ENCODE measurements at regions not wholly inside any gene's neighbourhood (a gene's known extent, or its start where the extent isn't known, plus 50 kb on each side); places are given as distances from the start of the nearest gene placed in this dataset.

DNA sequence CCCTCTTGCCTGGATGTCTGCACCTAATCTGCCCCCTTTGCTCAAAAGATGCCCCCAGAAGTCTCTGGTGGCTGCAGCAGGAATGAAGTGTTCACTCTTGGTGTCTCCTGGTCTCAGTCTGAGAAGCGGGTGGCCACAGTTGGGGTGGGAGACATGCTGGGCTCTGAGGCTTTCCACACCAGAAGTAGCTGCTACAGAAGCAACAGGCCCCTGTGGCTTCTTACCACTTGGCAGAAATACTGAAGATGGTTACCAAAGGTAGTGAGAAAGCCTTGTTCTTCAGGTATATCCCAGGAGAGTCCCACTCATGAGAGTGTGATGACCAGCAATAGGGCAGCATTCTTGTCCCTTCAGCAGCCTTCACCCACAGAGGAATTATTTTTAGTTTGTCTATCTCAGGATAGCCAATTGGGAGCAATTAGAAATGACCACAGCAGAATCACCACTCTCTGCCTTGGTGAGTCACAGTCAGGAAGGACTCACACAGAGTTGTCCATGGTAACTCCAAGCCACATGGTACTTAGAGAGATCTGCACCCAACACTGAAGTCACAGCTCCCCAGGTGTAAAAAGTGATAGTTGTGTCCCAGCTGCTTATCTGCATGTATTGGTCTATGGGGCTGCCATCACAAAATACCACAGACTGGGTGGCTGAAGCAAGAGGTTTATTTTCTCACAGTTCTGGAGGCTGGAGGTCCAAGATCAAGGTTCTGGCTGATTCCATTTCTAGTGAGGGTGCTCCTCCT lies 169.8 kb upstream of the ID2 start:
- H3K9ac ChIP-seq: no peak overlapping the region
- H2AFZ ChIP-seq: no peak overlapping the region
- H3K4me3 ChIP-seq (ENCODE audit: low read depth, low read length): no peak overlapping the region
- no peaks in the 10 kb centered on the region for H3K36me3 ChIP-seq (ENCODE audit: control insufficient read depth, insufficient read depth, low read length)
- no peaks in the 10 kb centered on the region for H3K9me3 ChIP-seq (ENCODE audit: control insufficient read depth, low read length)
- peaks cover 41% of the 10 kb centered on the region for H3K79me2 ChIP-seq
- peak overlapping the region; percentile 96 for H3K27ac ChIP-seq
- peaks cover 83% of the 10 kb centered on the region for H3K4me1 ChIP-seq
- H3K4me2 ChIP-seq (ENCODE audit: low read length): no peak overlapping the region
- TF ChIP-seq, protein P1, sequence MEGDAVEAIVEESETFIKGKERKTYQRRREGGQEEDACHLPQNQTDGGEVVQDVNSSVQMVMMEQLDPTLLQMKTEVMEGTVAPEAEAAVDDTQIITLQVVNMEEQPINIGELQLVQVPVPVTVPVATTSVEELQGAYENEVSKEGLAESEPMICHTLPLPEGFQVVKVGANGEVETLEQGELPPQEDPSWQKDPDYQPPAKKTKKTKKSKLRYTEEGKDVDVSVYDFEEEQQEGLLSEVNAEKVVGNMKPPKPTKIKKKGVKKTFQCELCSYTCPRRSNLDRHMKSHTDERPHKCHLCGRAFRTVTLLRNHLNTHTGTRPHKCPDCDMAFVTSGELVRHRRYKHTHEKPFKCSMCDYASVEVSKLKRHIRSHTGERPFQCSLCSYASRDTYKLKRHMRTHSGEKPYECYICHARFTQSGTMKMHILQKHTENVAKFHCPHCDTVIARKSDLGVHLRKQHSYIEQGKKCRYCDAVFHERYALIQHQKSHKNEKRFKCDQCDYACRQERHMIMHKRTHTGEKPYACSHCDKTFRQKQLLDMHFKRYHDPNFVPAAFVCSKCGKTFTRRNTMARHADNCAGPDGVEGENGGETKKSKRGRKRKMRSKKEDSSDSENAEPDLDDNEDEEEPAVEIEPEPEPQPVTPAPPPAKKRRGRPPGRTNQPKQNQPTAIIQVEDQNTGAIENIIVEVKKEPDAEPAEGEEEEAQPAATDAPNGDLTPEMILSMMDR (IDR thresholded peaks at IDR 0.05): no peak
- no peaks in the 10 kb centered on the region for H3K27me3 ChIP-seq (ENCODE audit: control insufficient read depth, insufficient read depth, low read length)

- Histone ChIP-seq H3K27me3 (ENCODE audit: control insufficient read depth, insufficient read depth, low read length) (no peaks in the 10 kb centered on the region), H3K27ac (peak overlapping the region; percentile 96), H3K4me3 (ENCODE audit: low read depth, low read length) (no peak overlapping the region), H3K4me1 (peaks cover 85% of the 10 kb centered on the region), H3K9me3 (ENCODE audit: control insufficient read depth, low read length) (no peaks in the 10 kb centered on the region), H3K9ac (no peak overlapping the region), H3K4me2 (ENCODE audit: low read length) (no peak overlapping the region), H3K79me2 (peaks cover 30% of the 10 kb centered on the region), H3K36me3 (ENCODE audit: control insufficient read depth, insufficient read depth, low read length) (no peaks in the 10 kb centered on the region), H2AFZ (no peak overlapping the region)
- TF ChIP-seq, protein P1 (IDR thresholded peaks at IDR 0.05): no peak
Measured at GRCh38 chr2:8513601-8514273, 168.1 kb upstream of the ID2 start.

GRCh38 chr2:8514274-8514662 lies 167.6 kb upstream of the ID2 start:
- Histone ChIP-seq H3K4me2 (ENCODE audit: low read length) (peak overlapping the region; percentile 61), H2AFZ (no peak overlapping the region), H3K9ac (no peak overlapping the region), H3K9me3 (ENCODE audit: control insufficient read depth, low read length) (no peaks in the 10 kb centered on the region), H3K4me1 (peaks cover 87% of the 10 kb centered on the region), H3K79me2 (peaks cover 27% of the 10 kb centered on the region), H3K36me3 (ENCODE audit: control insufficient read depth, insufficient read depth, low read length) (no peaks in the 10 kb centered on the region), H3K27me3 (ENCODE audit: control insufficient read depth, insufficient read depth, low read length) (no peaks in the 10 kb centered on the region), H3K27ac (peak overlapping the region; percentile 96), H3K4me3 (ENCODE audit: low read depth, low read length) (no peak overlapping the region)
- TF ChIP-seq, protein P1 (IDR thresholded peaks at IDR 0.05): no peak

- peak overlapping the region; percentile 96 for H3K27ac ChIP-seq
Measured at GRCh38 chr2:8514796-8515758, 166.8 kb upstream of the ID2 start.

More at GRCh38 chr2:8514796-8515758, 166.8 kb upstream of the ID2 start:
- Histone ChIP-seq H3K4me3 (ENCODE audit: low read depth, low read length) (peak overlapping the region; percentile 13), H3K9me3 (ENCODE audit: control insufficient read depth, low read length) (no peaks in the 10 kb centered on the region), H2AFZ (no peak overlapping the region), H3K36me3 (ENCODE audit: control insufficient read depth, insufficient read depth, low read length) (no peaks in the 10 kb centered on the region), H3K4me2 (ENCODE audit: low read length) (peak overlapping the region; percentile 61), H3K4me1 (peaks cover 88% of the 10 kb centered on the region), H3K9ac (peak overlapping the region; percentile 5), H3K79me2 (peaks cover 25% of the 10 kb centered on the region), H3K27me3 (ENCODE audit: control insufficient read depth, insufficient read depth, low read length) (no peaks in the 10 kb centered on the region)
- TF ChIP-seq, protein P1 (IDR thresholded peaks at IDR 0.05): no peak

Measured in parathyroid adenoma (tissue), 2 donors.